MCF 10A (cell line): ENCODE measurements at regions not wholly inside any gene's neighbourhood (a gene's known extent, or its start where the extent isn't known, plus 50 kb on each side); places are given as distances from the start of the nearest gene placed in this dataset.
A peak's percentile ranks its signal among the peaks of the same experiment; 100 is the strongest.

Source experiments
- BruUV-seq: library from RNA; stranded (reverse); fragments of 400-500 nt; replicated peaks from 2 replicates; lab custom pipeline; 2021; lab: Mats Ljungman, UMichigan
- CTCF ChIA-PET: fragments of 300-600 bp; sonication (Branson Sonifier 250); formaldehyde crosslinking; extraction: SDS; loops from one replicate; lab custom pipeline; 2021; ENCODE audit warnings: antibody characterized with exemption, inconsistent platforms; lab: Yijun Ruan, JAX
- POLR2A ChIA-PET: fragments of 300-600, 350-650 bp; sonication (Branson Sonifier 250); formaldehyde crosslinking; extraction: SDS; loops from one replicate; lab custom pipeline; 2020; ENCODE audit warnings: antibody characterized with exemption, inconsistent platforms; lab: Yijun Ruan, JAX
- DNase-seq: peaks from one replicate; pipeline ENCODE4 v3.0.0-alpha.2; 2018; ENCODE audit not compliant: unreplicated experiment
- H3K27ac Mint-ChIP-seq: one replicate; pipeline ENCODE4 v1.8.0; 2022; ENCODE audit warnings: mild to moderate bottlenecking, low read depth, mixed read lengths; ENCODE audit not compliant: unreplicated experiment
- H3K27me3 Mint-ChIP-seq: one replicate; pipeline ENCODE4 v1.8.0; 2022; ENCODE audit warnings: mixed read lengths; ENCODE audit not compliant: insufficient read depth, unreplicated experiment
- H3K36me3 Mint-ChIP-seq: one replicate; pipeline ENCODE4 v1.8.0; 2022; ENCODE audit warnings: mild to moderate bottlenecking, moderate library complexity, mixed read lengths; ENCODE audit not compliant: insufficient read depth, unreplicated experiment
- H3K4me1 Mint-ChIP-seq: one replicate; pipeline ENCODE4 v1.8.0; 2022; ENCODE audit warnings: mixed read lengths; ENCODE audit not compliant: insufficient read depth, unreplicated experiment
- H3K4me3 Mint-ChIP-seq: one replicate; pipeline ENCODE4 v1.8.0; 2022; ENCODE audit warnings: mild to moderate bottlenecking, moderate library complexity, mixed read lengths; ENCODE audit not compliant: unreplicated experiment
- H3K9me3 Mint-ChIP-seq: one replicate; pipeline ENCODE4 v1.8.0; 2022; ENCODE audit warnings: mixed read lengths; ENCODE audit not compliant: unreplicated experiment
- CTCF ChIP-seq: fragments of 200-600 bp; IDR thresholded peaks from one replicate; pipeline ENCODE4 v1.8.0; 2022; ENCODE audit warnings: antibody characterized with exemption, mild to moderate bottlenecking; ENCODE audit not compliant: unreplicated experiment
- intact Hi-C: fragments of 100-400 bp; cut with micrococcal nuclease; formaldehyde crosslinking; loops from 2 replicates; pipeline ENCODE4 v1.14.1; 2022

DNA sequence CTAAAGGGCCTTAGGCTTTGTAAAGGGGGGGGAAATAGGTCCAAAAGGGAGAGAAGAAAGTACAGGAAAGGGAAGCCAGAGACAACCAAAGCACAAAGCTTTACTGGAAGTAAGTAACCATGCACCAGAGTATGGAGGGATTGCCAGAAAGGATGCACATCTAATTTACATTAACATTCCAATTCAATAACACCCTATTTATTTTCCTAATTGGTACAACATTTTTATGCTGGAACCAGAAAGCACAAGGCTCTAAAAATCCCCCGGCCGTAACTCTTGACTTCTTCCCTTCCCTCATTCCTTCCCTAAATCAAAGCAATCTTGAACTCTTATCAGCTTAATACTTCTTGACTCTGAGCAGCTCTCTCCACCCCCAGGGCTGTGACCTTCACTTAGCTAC lies 400.0 kb upstream of the CELF2 start:
- no peaks in the 10 kb centered on the region for H3K4me1 Mint-ChIP-seq
- intact Hi-C loops: no loop called here
- no peaks in the 10 kb centered on the region for H3K9me3 Mint-ChIP-seq
- BruUV-seq: no TSS peak
- no peak overlapping the region for H3K4me3 Mint-ChIP-seq
- H3K36me3 Mint-ChIP-seq: no peaks in the 10 kb centered on the region
- POLR2A ChIA-PET: interaction anchor here (0.8 kb wide), 1 partner anchor 9 kb away, joined by 3 read pairs; no protein-coding TSS in a partner anchor
- no peak overlapping the region for H3K27ac Mint-ChIP-seq
- no peak for DNase-seq
- no peak for TF ChIP-seq CTCF
- CTCF ChIA-PET: interaction anchor here (0.5 to 0.8 kb wide), 2 partner anchors 174 to 1276 kb away, joined by 3 read pairs; no protein-coding TSS in a partner anchor
- no peaks in the 10 kb centered on the region for H3K27me3 Mint-ChIP-seq

DNA sequence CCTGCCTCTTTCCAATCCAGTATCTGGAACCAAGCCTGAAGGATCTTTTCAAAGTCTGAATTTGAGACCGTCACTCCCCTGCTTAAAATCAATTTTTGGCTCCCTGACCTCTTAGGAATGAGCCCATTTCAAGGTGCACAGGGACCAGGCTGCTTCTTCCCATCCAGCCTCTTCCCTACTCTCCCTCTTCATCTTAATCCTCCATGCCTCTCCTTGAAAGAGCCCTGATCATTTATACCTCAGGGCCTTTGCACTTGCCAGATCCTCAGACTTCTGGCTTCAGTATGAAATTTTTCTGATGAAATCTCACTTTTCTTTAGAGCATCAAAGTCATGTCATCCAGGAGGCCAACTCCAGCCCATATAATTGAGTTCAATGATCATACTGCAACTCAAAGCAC lies 399.5 kb upstream of the CELF2 start:
- intact Hi-C loops: no loop called here
- no peaks in the 10 kb centered on the region for H3K4me1 Mint-ChIP-seq
- H3K27ac Mint-ChIP-seq: no peak overlapping the region
- H3K27me3 Mint-ChIP-seq: no peaks in the 10 kb centered on the region
- ChIA-PET POLR2A (interaction anchor here (0.8 kb wide), 1 partner anchor 8 kb away, joined by 3 read pairs; no protein-coding TSS in a partner anchor), CTCF (interaction anchor here (0.5 kb wide), 1 partner anchor 173 kb away, joined by 3 read pairs; no protein-coding TSS in a partner anchor)
- no peak for TF ChIP-seq CTCF
- DNase-seq: no peak
- no peak overlapping the region for H3K4me3 Mint-ChIP-seq
- BruUV-seq: no TSS peak
- H3K36me3 Mint-ChIP-seq: no peaks in the 10 kb centered on the region
- H3K9me3 Mint-ChIP-seq: no peaks in the 10 kb centered on the region

DNA sequence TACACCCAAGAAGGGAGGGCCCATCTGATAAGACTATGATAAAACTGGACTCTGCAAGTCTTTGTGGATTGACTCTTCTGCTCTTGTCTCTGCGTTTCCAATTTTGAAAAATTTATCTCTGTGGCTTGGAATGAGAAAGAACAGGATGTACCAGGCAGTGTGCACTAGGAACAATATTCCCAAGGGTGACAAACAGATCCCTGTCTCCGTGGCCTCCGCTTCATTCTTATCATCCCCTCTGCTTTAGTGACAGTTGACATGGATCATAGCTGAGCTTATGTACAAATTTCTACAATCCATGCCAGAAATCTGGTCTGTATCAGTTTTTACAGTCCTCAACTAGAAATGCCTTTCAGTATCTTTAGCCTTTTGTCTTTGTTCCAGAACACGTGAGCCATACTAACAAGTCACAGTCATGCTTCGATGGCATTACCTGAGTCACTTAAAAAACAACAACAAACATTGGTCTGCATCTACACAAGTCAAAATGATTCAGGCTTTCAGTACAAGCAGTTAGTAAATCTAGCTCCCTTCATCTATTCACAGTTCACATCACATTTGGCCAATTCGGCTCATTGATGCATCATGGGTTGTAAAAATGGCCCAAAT lies 393.6 kb upstream of the CELF2 start:
- Mint-ChIP-seq H3K4me1 (peaks cover 8% of the 10 kb centered on the region), H3K4me3 (no peak overlapping the region), H3K27ac (peak overlapping the region; percentile 29), H3K9me3 (no peaks in the 10 kb centered on the region), H3K36me3 (peaks cover 5% of the 10 kb centered on the region), H3K27me3 (no peaks in the 10 kb centered on the region)
- intact Hi-C loops: no loop called here
- no peak for TF ChIP-seq CTCF
- ChIA-PET CTCF (interaction anchor here (0.6 kb wide), 1 partner anchor 233 kb away, joined by 3 read pairs; no protein-coding TSS in a partner anchor), POLR2A (no interaction called here)
- no peak for DNase-seq
- no TSS peak for BruUV-seq

- no peaks in the 10 kb centered on the region for H3K27me3 Mint-ChIP-seq
- BruUV-seq: no TSS peak
- CTCF ChIA-PET: no interaction called here
Measured at GRCh38 chr10:10624567-10624962, 393.1 kb upstream of the CELF2 start.

More at GRCh38 chr10:10624567-10624962, 393.1 kb upstream of the CELF2 start:
- H3K27ac Mint-ChIP-seq: peak overlapping the region; percentile 29
- H3K36me3 Mint-ChIP-seq: peaks cover 5% of the 10 kb centered on the region
- no peak for TF ChIP-seq CTCF
- intact Hi-C loops: no loop called here
- H3K4me1 Mint-ChIP-seq: peaks cover 8% of the 10 kb centered on the region
- no peak for DNase-seq
- no peaks in the 10 kb centered on the region for H3K9me3 Mint-ChIP-seq
- H3K4me3 Mint-ChIP-seq: no peak overlapping the region
- POLR2A ChIA-PET: interaction anchor here (0.8 kb wide), 1 partner anchor 13 kb away, joined by 3 read pairs; no protein-coding TSS in a partner anchor
